ENCODE measurements at regions not wholly inside any gene's neighbourhood (a gene's known extent, or its start where the extent isn't known, plus 50 kb on each side); places are given as distances from the start of the nearest gene placed in this dataset.

GRCh38 chr2:16000642-16001041 is 60.3 kb downstream of the MYCN start:
- no peak for ATAC-seq
- no peak for TF ChIP-seq CSDC2 (CRISPR knock-in tag; IDR thresholded peaks at IDR 0.05)
- no peak for TF ChIP-seq CREB5 (CRISPR knock-in tag; IDR thresholded peaks at IDR 0.05; ENCODE audit: low read depth)
- TF ChIP-seq, protein P1, sequence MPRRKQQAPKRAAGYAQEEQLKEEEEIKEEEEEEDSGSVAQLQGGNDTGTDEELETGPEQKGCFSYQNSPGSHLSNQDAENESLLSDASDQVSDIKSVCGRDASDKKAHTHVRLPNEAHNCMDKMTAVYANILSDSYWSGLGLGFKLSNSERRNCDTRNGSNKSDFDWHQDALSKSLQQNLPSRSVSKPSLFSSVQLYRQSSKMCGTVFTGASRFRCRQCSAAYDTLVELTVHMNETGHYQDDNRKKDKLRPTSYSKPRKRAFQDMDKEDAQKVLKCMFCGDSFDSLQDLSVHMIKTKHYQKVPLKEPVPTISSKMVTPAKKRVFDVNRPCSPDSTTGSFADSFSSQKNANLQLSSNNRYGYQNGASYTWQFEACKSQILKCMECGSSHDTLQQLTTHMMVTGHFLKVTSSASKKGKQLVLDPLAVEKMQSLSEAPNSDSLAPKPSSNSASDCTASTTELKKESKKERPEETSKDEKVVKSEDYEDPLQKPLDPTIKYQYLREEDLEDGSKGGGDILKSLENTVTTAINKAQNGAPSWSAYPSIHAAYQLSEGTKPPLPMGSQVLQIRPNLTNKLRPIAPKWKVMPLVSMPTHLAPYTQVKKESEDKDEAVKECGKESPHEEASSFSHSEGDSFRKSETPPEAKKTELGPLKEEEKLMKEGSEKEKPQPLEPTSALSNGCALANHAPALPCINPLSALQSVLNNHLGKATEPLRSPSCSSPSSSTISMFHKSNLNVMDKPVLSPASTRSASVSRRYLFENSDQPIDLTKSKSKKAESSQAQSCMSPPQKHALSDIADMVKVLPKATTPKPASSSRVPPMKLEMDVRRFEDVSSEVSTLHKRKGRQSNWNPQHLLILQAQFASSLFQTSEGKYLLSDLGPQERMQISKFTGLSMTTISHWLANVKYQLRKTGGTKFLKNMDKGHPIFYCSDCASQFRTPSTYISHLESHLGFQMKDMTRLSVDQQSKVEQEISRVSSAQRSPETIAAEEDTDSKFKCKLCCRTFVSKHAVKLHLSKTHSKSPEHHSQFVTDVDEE (CRISPR knock-in tag; IDR thresholded peaks at IDR 0.05) = no peak
- TF ChIP-seq TOX (CRISPR knock-in tag; IDR thresholded peaks at IDR 0.05; ENCODE audit: borderline replicate concordance) = no peak
- no peak for TF ChIP-seq SNAI2 (CRISPR knock-in tag; IDR thresholded peaks at IDR 0.05)

DNA sequence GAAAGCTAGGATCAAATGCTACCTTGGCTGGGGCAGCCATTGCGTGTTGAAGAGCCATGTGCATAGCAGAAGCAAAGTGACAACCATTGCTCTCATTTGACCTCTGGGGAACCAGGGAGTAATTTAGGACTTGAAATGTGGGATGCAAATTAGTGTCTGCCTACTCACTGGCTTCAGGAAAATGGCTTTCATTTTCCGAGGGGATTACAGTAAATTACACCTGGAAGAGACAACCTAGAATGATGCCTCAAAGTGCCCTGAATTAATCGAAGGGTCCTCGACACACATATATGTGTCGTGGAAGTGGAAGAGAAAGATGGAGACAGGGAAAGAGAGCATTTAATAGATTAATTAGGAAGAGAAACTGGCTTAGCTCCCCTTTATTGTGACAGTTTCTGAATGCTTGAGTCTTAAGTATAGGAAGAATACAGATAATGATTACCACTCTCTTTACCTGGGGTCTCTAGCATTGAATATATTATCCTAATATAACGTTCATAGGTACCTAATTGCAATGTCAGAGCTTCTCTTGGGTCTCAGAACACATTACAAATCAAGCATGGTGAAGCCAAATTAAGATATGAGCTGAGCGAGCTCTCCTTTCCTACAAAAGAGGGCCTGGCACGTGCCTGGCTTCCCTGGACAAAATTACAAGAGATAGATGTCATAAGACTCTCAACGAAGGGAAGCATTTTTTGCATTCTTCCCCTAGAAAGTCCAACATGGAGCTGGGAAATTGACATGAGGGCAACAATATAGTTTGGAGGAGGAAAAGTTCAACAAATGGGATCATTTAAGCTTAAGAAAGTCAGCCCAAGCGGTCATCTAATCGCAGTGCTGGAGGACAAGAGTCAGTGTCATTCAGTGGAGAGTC is 59.5 kb downstream of the MYCN start:
- TF ChIP-seq TCF4 (CRISPR knock-in tag; IDR thresholded peaks at IDR 0.05; ENCODE audit: borderline replicate concordance) (no peak), POU6F1 (CRISPR knock-in tag; IDR thresholded peaks at IDR 0.05; ENCODE audit: borderline replicate concordance, low read depth) (no peak)

GRCh38 chr2:15997728-15998280 is 57.5 kb downstream of the MYCN start:
- no peak for ATAC-seq
- TF ChIP-seq ISL1 (CRISPR knock-in tag; IDR thresholded peaks at IDR 0.05) (no peak), ZNF70 (CRISPR knock-in tag; IDR thresholded peaks at IDR 0.05) (no peak), OSR1 (CRISPR knock-in tag; IDR thresholded peaks at IDR 0.05) (no peak), PATZ1 (CRISPR knock-in tag; IDR thresholded peaks at IDR 0.05; ENCODE audit: borderline replicate concordance) (no peak), POU6F1 (CRISPR knock-in tag; IDR thresholded peaks at IDR 0.05; ENCODE audit: borderline replicate concordance, low read depth) (no peak), CSDC2 (CRISPR knock-in tag; IDR thresholded peaks at IDR 0.05) (no peak), GLIS3 (CRISPR knock-in tag; IDR thresholded peaks at IDR 0.05) (no peak), TCF4 (CRISPR knock-in tag; IDR thresholded peaks at IDR 0.05; ENCODE audit: borderline replicate concordance) (no peak), ARNTL (CRISPR knock-in tag; IDR thresholded peaks at IDR 0.05; ENCODE audit: borderline replicate concordance, low read depth) (no peak), PPARA (CRISPR knock-in tag; IDR thresholded peaks at IDR 0.05; ENCODE audit: borderline replicate concordance) (no peak), ZFP3 (CRISPR knock-in tag; IDR thresholded peaks at IDR 0.05) (no peak), CREB5 (CRISPR knock-in tag; IDR thresholded peaks at IDR 0.05; ENCODE audit: low read depth) (no peak), ZNF565 (CRISPR knock-in tag; conservative IDR thresholded peaks at IDR 0.05; ENCODE audit: low read depth) (no peak), ZFP30 (CRISPR knock-in tag; IDR thresholded peaks at IDR 0.05) (no peak), ESRRG (CRISPR knock-in tag; IDR thresholded peaks at IDR 0.05) (no peak), CSRNP3 (CRISPR knock-in tag; IDR thresholded peaks at IDR 0.05) (no peak), SNAI2 (CRISPR knock-in tag; IDR thresholded peaks at IDR 0.05) (no peak), ZNF8 (CRISPR knock-in tag; IDR thresholded peaks at IDR 0.05) (no peak)
- TF ChIP-seq, protein P1 (CRISPR knock-in tag; IDR thresholded peaks at IDR 0.05) = no peak

More for the DNA sequence above, 59.5 kb downstream of the MYCN start:
- no peak for ATAC-seq
